CD14-positive monocyte (primary cell): ENCODE measurements at regions not wholly inside any gene's neighbourhood (a gene's known extent, or its start where the extent isn't known, plus 50 kb on each side); places are given as distances from the start of the nearest gene placed in this dataset.

ENCODE experiments used
- DNase-seq, 3 donors: peaks; one replicate each; pipeline ENCODE4 v3.0.0-alpha.2; 2011 to 2022
- H2AFZ ChIP-seq: 2 replicates; pipeline ENCODE4 v1.6.0; 2012; ENCODE audit warnings: mild to moderate bottlenecking, low read depth, low read length, inconsistent platforms; ENCODE audit not compliant: insufficient read depth, poor library complexity, severe bottlenecking
- H3K27ac ChIP-seq, 2 donors: 1 replicate in 1 of 2; 2 replicates in 1 of 2; pipeline ENCODE4 v1.5.1; 2012 to 2013; ENCODE audit warnings: low read length in 2 of 2, control low read depth in 1 of 2, inconsistent platforms in 1 of 2, low read depth in 1 of 2, mild to moderate bottlenecking in 1 of 2
- H3K27me3 ChIP-seq, 2 donors: one replicate each; pipeline versions ENCODE4 v1.6.0 to v1.6.1; 2011 to 2013; ENCODE audit warnings: low read length in 2 of 2; ENCODE audit not compliant: control insufficient read depth in 2 of 2, insufficient read depth in 2 of 2
- H3K36me3 ChIP-seq, 2 donors: replicated peaks in 1 of 2; 1 replicate in 1 of 2; 2 replicates in 1 of 2; pipeline versions ENCODE4 v1.5.1 to v1.6.1; 2012 to 2013; ENCODE audit warnings: low read length in 2 of 2, control low read depth in 1 of 2, inconsistent platforms in 1 of 2, mild to moderate bottlenecking in 1 of 2; ENCODE audit not compliant: insufficient read depth in 2 of 2, control insufficient read depth in 1 of 2
- H3K4me1 ChIP-seq, 2 donors: 1 replicate in 1 of 2; 2 replicates in 1 of 2; pipeline versions ENCODE4 v1.5.1 to v1.6.1; 2012 to 2013; ENCODE audit warnings: low read length in 2 of 2, control low read depth in 1 of 2, inconsistent platforms in 1 of 2, mild to moderate bottlenecking in 1 of 2, moderate library complexity in 1 of 2; ENCODE audit not compliant: insufficient read depth in 2 of 2, control insufficient read depth in 1 of 2
- H3K4me2 ChIP-seq: replicated peaks from 2 replicates; pipeline ENCODE3; 2012; ENCODE audit warnings: low read length, moderate library complexity, mild to moderate bottlenecking; ENCODE audit not compliant: poor library complexity, severe bottlenecking; ENCODE audit errors: extremely low read depth
- H3K4me3 ChIP-seq, 3 experiments: fragments of 200-600 bp in 1 of 3; sonication (generic) in 1 of 3; replicated peaks in 1 of 3; 1 replicate in 2 of 3; 2 replicates in 1 of 3; pipeline ENCODE4 v1.5.1; 2011 to 2013; ENCODE audit warnings: low read length in 3 of 3, mild to moderate bottlenecking in 3 of 3, control low read depth in 2 of 3, low read depth in 2 of 3, inconsistent platforms in 1 of 3, moderate library complexity in 1 of 3
- H3K79me2 ChIP-seq: 2 replicates; pipeline ENCODE4 v1.6.0; 2012; ENCODE audit warnings: mild to moderate bottlenecking, control low read depth, inconsistent platforms, low read length, moderate library complexity; ENCODE audit not compliant: insufficient read depth
- H3K9ac ChIP-seq: 2 replicates; pipeline ENCODE4 v1.6.0; 2017; ENCODE audit warnings: low read length, mild to moderate bottlenecking; ENCODE audit not compliant: insufficient read depth, poor library complexity, severe bottlenecking
- H3K9me3 ChIP-seq, 2 donors: replicated peaks in 1 of 2; 1 replicate in 1 of 2; 2 replicates in 1 of 2; pipeline versions ENCODE4 v1.5.1 to v1.6.1; 2012 to 2013; ENCODE audit warnings: low read length in 2 of 2, control low read depth in 1 of 2; ENCODE audit not compliant: control insufficient read depth in 1 of 2, insufficient read depth in 1 of 2
- H4K20me1 ChIP-seq: 2 replicates; pipeline ENCODE4 v1.6.0; 2012; ENCODE audit warnings: mild to moderate bottlenecking, low read length, control low read depth, moderate library complexity; ENCODE audit not compliant: insufficient read depth
- H3K27ac Mint-ChIP-seq, 7 donors: one replicate each; pipeline ENCODE4 v1.8.0; 2020; ENCODE audit warnings: mild to moderate bottlenecking in 7 of 7, mixed read lengths in 7 of 7, moderate library complexity in 6 of 7, inconsistent platforms in 2 of 7
- H3K27me3 Mint-ChIP-seq, 3 donors: one replicate each; pipeline ENCODE4 v1.8.0; 2021 to 2022; ENCODE audit warnings: low read depth in 3 of 3, mild to moderate bottlenecking in 3 of 3, mixed read lengths in 3 of 3, moderate library complexity in 3 of 3, inconsistent platforms in 1 of 3
- H3K36me3 Mint-ChIP-seq, 2 donors: one replicate each; pipeline ENCODE4 v1.8.0; 2020; ENCODE audit warnings: mixed read lengths in 2 of 2, inconsistent platforms in 1 of 2, mild to moderate bottlenecking in 1 of 2
- H3K4me1 Mint-ChIP-seq: one replicate; pipeline ENCODE4 v1.8.0; 2020; ENCODE audit warnings: mild to moderate bottlenecking, mixed read lengths
- H3K4me3 Mint-ChIP-seq, 2 donors: one replicate each; pipeline ENCODE4 v1.8.0; 2020; ENCODE audit warnings: mild to moderate bottlenecking in 2 of 2, mixed read lengths in 2 of 2, moderate library complexity in 1 of 2
- H3K9me3 Mint-ChIP-seq, 7 donors: one replicate each; pipeline ENCODE4 v1.8.0; 2020 to 2022; ENCODE audit warnings: mixed read lengths in 7 of 7, mild to moderate bottlenecking in 6 of 7, moderate library complexity in 6 of 7, inconsistent platforms in 2 of 7
- CTCF ChIP-seq: fragments of 200-600 bp; IDR thresholded peaks from one replicate; pipeline ENCODE4 v1.8.0; 2022; ENCODE audit warnings: antibody characterized with exemption, mild to moderate bottlenecking
- WGBS: methylation state at CpG from one replicate; pipeline ENCODE4 v1.1.5; 2013; ENCODE audit warnings: missing lambda C conversion rate; ENCODE audit not compliant: insufficient coverage; 5-methylcytosine and 5-hydroxymethylcytosine counted together
- intact Hi-C, 2 donors: fragments of 100-400 bp; cut with micrococcal nuclease; formaldehyde crosslinking; loops; one replicate each; pipeline versions ENCODE4 v1.15.0 to v1.15.1; 2023

DNA sequence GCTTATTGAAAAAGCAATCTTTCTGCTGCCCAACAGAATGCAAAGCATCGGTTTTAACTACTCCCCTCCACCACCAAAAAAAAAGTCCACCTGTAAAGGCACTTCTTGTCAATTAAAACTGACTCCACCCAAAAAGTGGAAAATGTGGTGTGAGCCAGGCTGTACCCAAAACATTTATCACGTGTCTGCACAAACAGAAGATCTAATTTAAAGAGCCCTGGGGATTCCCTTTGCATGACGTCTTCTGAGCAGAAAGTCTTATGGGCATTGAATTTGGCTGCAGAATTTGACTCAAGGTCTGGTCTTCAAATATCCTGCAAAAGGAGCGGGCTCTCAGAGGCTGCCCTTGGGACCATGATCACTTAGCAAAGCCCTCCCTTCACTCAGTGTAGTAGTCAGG lies 358.3 kb upstream of the KLHL29 start:
- Histone ChIP-seq H3K79me2 (no peaks in the 10 kb centered on the region), H4K20me1 (no peaks in the 10 kb centered on the region), H2AFZ (no peak overlapping the region), H3K36me3 (no peaks in the 10 kb centered on the region), H3K27ac (no peak overlapping the region), H3K4me1 (no peaks in the 10 kb centered on the region), H3K4me3 (no peak overlapping the region), H3K9me3 (no peaks in the 10 kb centered on the region), H3K9ac (no peak overlapping the region), H3K27me3 (no peaks in the 10 kb centered on the region), H3K4me2 (no peak overlapping the region)
- H3K27ac Mint-ChIP-seq: no peak overlapping the region
- H3K27me3 Mint-ChIP-seq: peaks cover 0 to 4% (median 3%) of the 10 kb centered on the region in 3 donors
- no peak overlapping the region for H3K4me3 Mint-ChIP-seq
- H3K36me3 Mint-ChIP-seq: no peaks in the 10 kb centered on the region
- TF ChIP-seq CTCF: no peak
- no peak for DNase-seq
- H3K4me1 Mint-ChIP-seq: no peaks in the 10 kb centered on the region
- peaks cover 0 to 11% (median 2%) of the 10 kb centered on the region in 7 donors for H3K9me3 Mint-ChIP-seq
- intact Hi-C loops: no loop called here
- WGBS: 100% methylated on average over 2 of the region's 4 CpGs

- peaks cover 0 to 4% (median 1%) of the 10 kb centered on the region in 3 donors for H3K27me3 Mint-ChIP-seq
- no peak for TF ChIP-seq CTCF
- H3K4me1 Mint-ChIP-seq: no peaks in the 10 kb centered on the region
- Histone ChIP-seq H3K36me3 (no peaks in the 10 kb centered on the region), H3K4me2 (no peak overlapping the region), H3K4me1 (no peaks in the 10 kb centered on the region), H3K9ac (no peak overlapping the region), H4K20me1 (no peaks in the 10 kb centered on the region), H2AFZ (no peak overlapping the region), H3K4me3 (no peak overlapping the region), H3K79me2 (no peaks in the 10 kb centered on the region), H3K27ac (no peak overlapping the region), H3K27me3 (no peaks in the 10 kb centered on the region), H3K9me3 (no peaks in the 10 kb centered on the region)
- no peaks in the 10 kb centered on the region for H3K36me3 Mint-ChIP-seq
- peaks cover 0 to 11% (median 2%) of the 10 kb centered on the region in 7 donors for H3K9me3 Mint-ChIP-seq
- DNase-seq: no peak
- whole genome bisulfite sequencing: 83% methylated on average over 1 of the region's 1 CpG
- no peak overlapping the region for H3K4me3 Mint-ChIP-seq
- no peak overlapping the region for H3K27ac Mint-ChIP-seq
- intact Hi-C loops: no loop called here
Measured at GRCh38 chr2:23027396-23027795, 357.6 kb upstream of the KLHL29 start.
